ENCODE measurements at regions not wholly inside any gene's neighbourhood (a gene's known extent, or its start where the extent isn't known, plus 50 kb on each side); places are given as distances from the start of the nearest gene placed in this dataset.

DNA sequence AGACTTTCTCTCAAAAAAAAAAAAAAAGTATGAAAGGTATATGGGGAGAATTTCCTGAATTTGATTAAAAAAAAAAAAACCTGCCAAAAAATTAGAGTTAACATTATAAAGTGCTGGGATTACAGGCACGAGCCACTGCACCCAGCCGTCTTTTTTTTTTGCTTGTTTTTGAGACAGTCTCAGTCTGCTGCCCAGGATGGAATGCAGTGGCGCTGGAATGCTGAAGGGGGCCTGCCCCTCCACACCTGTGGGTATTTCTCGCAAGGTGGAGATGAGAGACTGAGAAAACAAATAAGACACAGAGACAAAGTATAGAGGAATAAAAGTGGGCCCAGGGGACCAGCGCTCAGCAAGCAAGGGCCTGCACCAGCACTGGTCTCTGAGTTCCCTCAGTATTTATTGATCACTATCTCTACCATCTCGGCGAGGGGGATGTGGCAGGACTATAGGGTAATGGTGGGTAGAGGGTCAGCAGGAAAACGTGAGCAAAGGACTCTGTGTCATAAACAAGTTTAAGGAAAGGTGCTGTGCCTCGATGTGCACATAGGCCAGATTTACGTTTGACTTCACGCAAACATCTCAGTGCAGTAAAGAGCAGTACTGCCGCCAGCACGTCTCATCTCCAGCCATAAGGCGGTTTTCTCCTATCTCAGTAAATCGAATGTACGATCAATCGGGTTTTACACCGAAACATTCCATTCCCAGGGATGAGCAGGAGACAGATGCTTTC lies 117.2 kb downstream of the GOSR1 start:
- DNase-seq, result no peak
- Histone ChIP-seq H3K27ac (no peak overlapping the region), H3K27me3 (no peaks in the 10 kb centered on the region), H3K4me1 (ENCODE audit: insufficient read depth) (no peaks in the 10 kb centered on the region), H3K9me3 (no peaks in the 10 kb centered on the region), H3K4me3 (no peak overlapping the region), H3K36me3 (no peaks in the 10 kb centered on the region)
- intact Hi-C loops (cut with DNase I), result no loop called here
- TF ChIP-seq, protein P1, sequence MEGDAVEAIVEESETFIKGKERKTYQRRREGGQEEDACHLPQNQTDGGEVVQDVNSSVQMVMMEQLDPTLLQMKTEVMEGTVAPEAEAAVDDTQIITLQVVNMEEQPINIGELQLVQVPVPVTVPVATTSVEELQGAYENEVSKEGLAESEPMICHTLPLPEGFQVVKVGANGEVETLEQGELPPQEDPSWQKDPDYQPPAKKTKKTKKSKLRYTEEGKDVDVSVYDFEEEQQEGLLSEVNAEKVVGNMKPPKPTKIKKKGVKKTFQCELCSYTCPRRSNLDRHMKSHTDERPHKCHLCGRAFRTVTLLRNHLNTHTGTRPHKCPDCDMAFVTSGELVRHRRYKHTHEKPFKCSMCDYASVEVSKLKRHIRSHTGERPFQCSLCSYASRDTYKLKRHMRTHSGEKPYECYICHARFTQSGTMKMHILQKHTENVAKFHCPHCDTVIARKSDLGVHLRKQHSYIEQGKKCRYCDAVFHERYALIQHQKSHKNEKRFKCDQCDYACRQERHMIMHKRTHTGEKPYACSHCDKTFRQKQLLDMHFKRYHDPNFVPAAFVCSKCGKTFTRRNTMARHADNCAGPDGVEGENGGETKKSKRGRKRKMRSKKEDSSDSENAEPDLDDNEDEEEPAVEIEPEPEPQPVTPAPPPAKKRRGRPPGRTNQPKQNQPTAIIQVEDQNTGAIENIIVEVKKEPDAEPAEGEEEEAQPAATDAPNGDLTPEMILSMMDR (IDR thresholded peaks at IDR 0.05), result no peak
- TF ChIP-seq POLR2A (IDR thresholded peaks at IDR 0.05), result no peak
- TF ChIP-seq EP300 (IDR thresholded peaks at IDR 0.05), result no peak
- 69 to 78% (median 74%) methylated on average over 18 of the region's 18 CpGs for WGBS, 3 donors

DNA sequence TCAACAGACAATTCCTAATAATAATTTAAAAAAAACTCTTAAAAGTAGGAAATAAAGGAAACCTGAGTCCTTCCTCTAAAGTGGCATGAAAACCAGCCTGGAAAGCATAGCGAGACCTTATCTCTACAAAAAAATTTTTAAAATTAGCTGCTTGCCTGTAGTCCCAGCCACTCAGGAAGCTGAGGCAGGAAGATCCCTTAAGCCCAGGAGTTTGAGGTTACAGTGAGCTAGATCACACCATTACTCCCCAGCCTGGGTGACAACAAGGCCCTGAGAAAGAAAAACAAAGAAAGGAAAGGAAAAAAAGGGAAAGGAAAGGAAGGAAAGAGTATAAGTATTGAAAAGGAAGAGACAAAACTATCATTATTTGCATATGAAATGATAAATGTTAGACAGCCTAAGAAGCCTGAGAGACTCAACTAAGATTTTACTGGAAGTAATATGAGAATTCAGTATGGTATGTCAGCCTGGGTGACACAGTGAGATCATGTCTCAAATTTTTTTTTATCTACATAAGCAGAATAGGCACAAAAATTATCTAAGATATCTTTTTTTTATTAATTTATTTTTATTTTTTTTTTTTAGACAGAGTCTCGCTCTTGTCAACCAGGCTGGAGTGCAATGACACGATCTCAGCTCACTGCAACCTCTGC lies 113.0 kb downstream of the GOSR1 start:
- H3K4me3 ChIP-seq, result no peak overlapping the region
- H3K9me3 ChIP-seq, result no peaks in the 10 kb centered on the region
- 59 to 77% (median 70%) methylated on average over 3 of the region's 3 CpGs for WGBS, 3 donors
- no peak overlapping the region for H3K27ac ChIP-seq
- no peaks in the 10 kb centered on the region for H3K36me3 ChIP-seq
- DNase-seq, result no peak
- no peaks in the 10 kb centered on the region for H3K4me1 ChIP-seq (ENCODE audit: insufficient read depth)
- TF ChIP-seq POLR2A (IDR thresholded peaks at IDR 0.05), result no peak
- TF ChIP-seq, protein P1 (IDR thresholded peaks at IDR 0.05), result no peak
- TF ChIP-seq EP300 (IDR thresholded peaks at IDR 0.05), result no peak
- no peaks in the 10 kb centered on the region for H3K27me3 ChIP-seq
- intact Hi-C loops (cut with DNase I), result no loop called here

DNA sequence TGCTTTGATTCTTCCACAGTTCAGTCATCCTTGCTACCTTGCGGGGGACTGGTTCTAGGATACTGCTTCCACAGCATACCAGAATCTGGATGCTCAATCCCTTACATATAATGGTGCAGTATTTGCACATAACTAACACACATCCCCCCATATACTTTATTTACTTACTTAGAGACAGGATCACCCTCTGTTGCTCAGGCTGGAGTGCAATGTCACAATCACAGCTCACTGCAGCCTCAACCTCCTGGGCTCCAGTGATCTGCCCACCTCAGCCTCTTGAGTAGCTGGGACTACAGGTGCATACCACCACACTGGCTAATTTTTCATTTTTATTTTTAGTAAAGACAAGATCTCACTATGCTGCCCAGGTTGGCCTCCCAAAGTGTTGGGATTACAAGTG lies 112.2 kb downstream of the GOSR1 start:
- no peak overlapping the region for H3K27ac ChIP-seq
- intact Hi-C loops (cut with DNase I), result no loop called here

DNA sequence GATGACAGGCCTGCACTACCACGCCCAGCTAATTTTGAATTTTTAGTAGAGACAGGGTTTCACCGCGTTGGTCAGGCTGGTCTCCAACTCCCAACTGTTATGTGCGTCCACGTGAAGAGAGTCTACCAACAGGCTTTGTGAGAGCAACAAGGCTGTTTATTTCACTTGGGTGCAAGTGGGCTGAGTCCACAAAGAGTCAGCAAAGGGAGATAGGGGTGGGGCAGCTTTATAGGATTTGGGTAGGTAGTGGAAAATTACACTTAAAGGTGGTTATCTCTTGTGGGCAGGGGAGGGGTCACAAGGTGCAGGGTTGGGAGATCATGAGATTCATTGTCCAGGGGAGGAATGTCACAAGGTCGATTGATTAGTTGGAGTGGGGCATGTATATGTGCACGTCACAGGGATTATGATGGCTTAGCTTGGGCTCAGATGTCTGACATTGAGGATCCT lies 111.6 kb downstream of the GOSR1 start:
- Histone ChIP-seq H3K4me3 (no peak overlapping the region), H3K27ac (no peak overlapping the region), H3K27me3 (no peaks in the 10 kb centered on the region), H3K4me1 (ENCODE audit: insufficient read depth) (no peaks in the 10 kb centered on the region), H3K36me3 (no peaks in the 10 kb centered on the region), H3K9me3 (no peaks in the 10 kb centered on the region)
- WGBS, 3 donors, result 86 to 89% (median 88%) methylated on average over 7 of the region's 7 CpGs
- no peak for DNase-seq
- TF ChIP-seq POLR2A (IDR thresholded peaks at IDR 0.05) (no peak), EP300 (IDR thresholded peaks at IDR 0.05) (no peak)
- TF ChIP-seq, protein P1 (IDR thresholded peaks at IDR 0.05), result no peak
- intact Hi-C loops (cut with DNase I), result no loop called here

More for the DNA sequence above, 112.2 kb downstream of the GOSR1 start:
- Histone ChIP-seq H3K27me3 (no peaks in the 10 kb centered on the region), H3K36me3 (no peaks in the 10 kb centered on the region), H3K4me1 (ENCODE audit: insufficient read depth) (no peaks in the 10 kb centered on the region), H3K9me3 (no peaks in the 10 kb centered on the region), H3K4me3 (no peak overlapping the region)
- WGBS, 3 donors, result 96 to 97% (median 96%) methylated on average over 1 of the region's 1 CpG
- TF ChIP-seq, protein P1 (IDR thresholded peaks at IDR 0.05), result no peak
- TF ChIP-seq EP300 (IDR thresholded peaks at IDR 0.05), result no peak
- no peak for TF ChIP-seq POLR2A (IDR thresholded peaks at IDR 0.05)
- DNase-seq, result no peak

Data from ovary (tissue), 7 donors.